GM12872 (cell line): ENCODE measurements at regions not wholly inside any gene's neighbourhood (a gene's known extent, or its start where the extent isn't known, plus 50 kb on each side); places are given as distances from the start of the nearest gene placed in this dataset.

Experiments used
- CTCF ChIP-seq: IDR thresholded peaks from 3 replicates; pipeline ENCODE4 v1.5.1; 2011; ENCODE audit warnings: low read depth, mild to moderate bottlenecking, low read length, moderate library complexity; ENCODE audit not compliant: insufficient read depth

- no peak for TF ChIP-seq CTCF
Measured at GRCh38 chr12:113766131-113766878, 199.8 kb downstream of the RBM19 start.

GRCh38 chr12:113764661-113765060 is 201.5 kb downstream of the RBM19 start:
- no peak for TF ChIP-seq CTCF

- no peak for TF ChIP-seq CTCF
Measured at GRCh38 chr12:113762882-113763816, 203.0 kb downstream of the RBM19 start.

- TF ChIP-seq CTCF: no peak
Measured at GRCh38 chr12:113762155-113762881, 203.8 kb downstream of the RBM19 start.

GRCh38 chr12:113759135-113759534 is 207.0 kb downstream of the RBM19 start:
- no peak for TF ChIP-seq CTCF

GRCh38 chr12:113758165-113758924 is 207.8 kb downstream of the RBM19 start:
- TF ChIP-seq CTCF: no peak
